H9 (cell line): ENCODE measurements at regions not wholly inside any gene's neighbourhood (a gene's known extent, or its start where the extent isn't known, plus 50 kb on each side); places are given as distances from the start of the nearest gene placed in this dataset.

Source experiments
- DNase-seq: peaks from one replicate; pipeline ENCODE4 v3.0.0-alpha.2; 2017
- H2AFZ ChIP-seq: one replicate; pipeline ENCODE4 v1.6.1; 2013; ENCODE audit warnings: mild to moderate bottlenecking, low read length, control low read depth, moderate library complexity
- H2AK5ac ChIP-seq: 2 replicates; pipeline ENCODE4 v1.6.1; 2013; ENCODE audit warnings: low read length, control low read depth, mixed read lengths; ENCODE audit not compliant: insufficient read length
- H2BK120ac ChIP-seq: one replicate; pipeline ENCODE4 v1.6.1; 2013; ENCODE audit warnings: low read depth, mild to moderate bottlenecking, low read length, control low read depth, inconsistent platforms; ENCODE audit not compliant: poor library complexity, severe bottlenecking
- H2BK12ac ChIP-seq: 2 replicates; pipeline ENCODE4 v1.6.1; 2013; ENCODE audit warnings: low read length, control low read depth, mixed read lengths, low read depth; ENCODE audit not compliant: insufficient read length
- H2BK15ac ChIP-seq: 2 replicates; pipeline ENCODE4 v1.6.1; 2013; ENCODE audit warnings: low read depth, low read length, control low read depth
- H2BK20ac ChIP-seq: one replicate; pipeline ENCODE4 v1.6.1; 2013; ENCODE audit warnings: low read depth, mild to moderate bottlenecking, low read length, control low read depth, inconsistent platforms; ENCODE audit not compliant: poor library complexity, severe bottlenecking
- H2BK5ac ChIP-seq: 2 replicates; pipeline ENCODE4 v1.6.1; 2013; ENCODE audit warnings: low read length, control low read depth, mixed read lengths; ENCODE audit not compliant: insufficient read length
- H3K14ac ChIP-seq: 2 replicates; pipeline ENCODE4 v1.6.1; 2013; ENCODE audit warnings: low read length, control low read depth; ENCODE audit not compliant: insufficient read depth
- H3K18ac ChIP-seq: 2 replicates; pipeline ENCODE4 v1.6.1; 2013; ENCODE audit warnings: low read depth, mild to moderate bottlenecking, mixed read lengths, low read length, control low read depth; ENCODE audit not compliant: insufficient read length
- H3K23ac ChIP-seq: 2 replicates; pipeline ENCODE4 v1.6.1; 2013; ENCODE audit warnings: low read length, control low read depth, mixed read lengths, low read depth; ENCODE audit not compliant: insufficient read length
- H3K23me2 ChIP-seq: 2 replicates; pipeline ENCODE4 v1.6.1; 2013; ENCODE audit warnings: low read depth, mild to moderate bottlenecking, mixed read lengths, low read length, control low read depth; ENCODE audit not compliant: insufficient read length, poor library complexity, severe bottlenecking
- H3K27ac ChIP-seq: 2 replicates; pipeline ENCODE4 v1.5.1; 2013; ENCODE audit warnings: low read length, control low read depth, mixed read lengths, low read depth; ENCODE audit not compliant: insufficient read length
- H3K27me3 ChIP-seq: 2 replicates; pipeline ENCODE4 v1.6.1; 2013; ENCODE audit warnings: low read length, control low read depth, inconsistent platforms; ENCODE audit not compliant: insufficient read depth
- H3K4ac ChIP-seq: 2 replicates; pipeline ENCODE4 v1.6.1; 2013; ENCODE audit warnings: low read depth, mild to moderate bottlenecking, control low read depth, inconsistent platforms, low read length, moderate library complexity
- H3K4me1 ChIP-seq: 2 replicates; pipeline ENCODE4 v1.6.1; 2013; ENCODE audit warnings: low read length, control low read depth, inconsistent platforms; ENCODE audit not compliant: insufficient read depth
- H3K4me2 ChIP-seq: 2 replicates; pipeline ENCODE4 v1.6.1; 2013; ENCODE audit warnings: low read length, control low read depth, mixed read lengths; ENCODE audit not compliant: insufficient read length, insufficient read depth
- H3K56ac ChIP-seq: 2 replicates; pipeline ENCODE4 v1.6.1; 2013; ENCODE audit warnings: low read depth, mild to moderate bottlenecking, mixed read lengths, low read length, control low read depth; ENCODE audit not compliant: insufficient read length
- H3K79me1 ChIP-seq: 2 replicates; pipeline ENCODE4 v1.6.1; 2013; ENCODE audit warnings: low read depth, mild to moderate bottlenecking, moderate library complexity, low read length, control low read depth, inconsistent platforms; ENCODE audit not compliant: insufficient read depth, poor library complexity, severe bottlenecking
- H3K79me2 ChIP-seq: 2 replicates; pipeline ENCODE4 v1.6.1; 2013; ENCODE audit warnings: low read length, control low read depth, inconsistent platforms; ENCODE audit not compliant: insufficient read depth
- H3K9ac ChIP-seq: 2 replicates; pipeline ENCODE4 v1.6.1; 2013; ENCODE audit warnings: low read length, control low read depth, mixed read lengths; ENCODE audit not compliant: insufficient read length; ENCODE audit errors: extremely low read depth
- H3K9me3 ChIP-seq: one replicate; pipeline ENCODE4 v1.6.1; 2013; ENCODE audit warnings: low read depth, low read length, inconsistent platforms; ENCODE audit not compliant: control insufficient read depth
- H3T11ph ChIP-seq: one replicate; pipeline ENCODE4 v1.6.1; 2013; ENCODE audit warnings: mild to moderate bottlenecking, low read length, control low read depth, inconsistent platforms
- H4K20me1 ChIP-seq: one replicate; pipeline ENCODE4 v1.6.1; 2013; ENCODE audit not compliant: control insufficient read depth, insufficient read length, insufficient read depth
- H4K5ac ChIP-seq: 2 replicates; pipeline ENCODE4 v1.6.1; 2013; ENCODE audit warnings: low read depth, mild to moderate bottlenecking, mixed read lengths, low read length, control low read depth; ENCODE audit not compliant: insufficient read length
- H4K8ac ChIP-seq: replicated peaks from 2 replicates; pipeline ENCODE4 v1.6.1; 2013; ENCODE audit warnings: low read length, control low read depth, mixed read lengths, low read depth; ENCODE audit not compliant: insufficient read length
- H4K91ac ChIP-seq: 2 replicates; pipeline ENCODE4 v1.6.1; 2013; ENCODE audit warnings: low read depth, mild to moderate bottlenecking, moderate library complexity, mixed read lengths, low read length, control low read depth; ENCODE audit not compliant: insufficient read length
- H3K27ac Mint-ChIP-seq, 3 experiments: 2 replicates in 2 of 3; 3 replicates in 1 of 3; pipeline ENCODE4 v1.8.0; 2020 to 2021; ENCODE audit warnings: mixed read lengths in 3 of 3, mild to moderate bottlenecking in 1 of 3, moderate library complexity in 1 of 3
- H3K27me3 Mint-ChIP-seq: 2 replicates; pipeline ENCODE4 v1.8.0; 2021; ENCODE audit warnings: low read depth, mild to moderate bottlenecking, moderate library complexity, mixed read lengths
- H3K36me3 Mint-ChIP-seq, 3 experiments: 2 replicates in 2 of 3; 3 replicates in 1 of 3; pipeline ENCODE4 v1.8.0; 2020 to 2021; ENCODE audit warnings: low read depth in 3 of 3, mixed read lengths in 3 of 3; ENCODE audit not compliant: insufficient read depth in 1 of 3
- H3K4me1 Mint-ChIP-seq, 2 experiments: 2 replicates each; pipeline ENCODE4 v1.8.0; 2020; ENCODE audit warnings: mixed read lengths in 2 of 2
- H3K4me3 Mint-ChIP-seq, 2 experiments: 2 replicates in 1 of 2; 3 replicates in 1 of 2; pipeline ENCODE4 v1.8.0; 2020 to 2021; ENCODE audit warnings: mild to moderate bottlenecking in 2 of 2, mixed read lengths in 2 of 2, moderate library complexity in 1 of 2
- H3K9me3 Mint-ChIP-seq, 2 experiments: 2 replicates in 1 of 2; 3 replicates in 1 of 2; pipeline ENCODE4 v1.8.0; 2020; ENCODE audit warnings: mild to moderate bottlenecking in 2 of 2, mixed read lengths in 2 of 2, moderate library complexity in 1 of 2
- WGBS: extraction: QIAGEN DNeasy Blood & Tissue Kit; methylation state at CpG from one replicate; pipeline ENCODE4 v1.1.7; 2013; ENCODE audit warnings: missing lambda C conversion rate, low lambda C conversion rate, mixed read lengths; ENCODE audit not compliant: insufficient read length; ENCODE audit errors: extremely low coverage; 5-methylcytosine and 5-hydroxymethylcytosine counted together
- TF ChIP-seq, protein P1 (sequence below): fragments of 200-600 bp; sonication (generic); conservative IDR thresholded peaks from 3 replicates; pipeline ENCODE4 v1.8.0; 2021; ENCODE audit warnings: antibody characterized with exemption, mild to moderate bottlenecking

DNA sequence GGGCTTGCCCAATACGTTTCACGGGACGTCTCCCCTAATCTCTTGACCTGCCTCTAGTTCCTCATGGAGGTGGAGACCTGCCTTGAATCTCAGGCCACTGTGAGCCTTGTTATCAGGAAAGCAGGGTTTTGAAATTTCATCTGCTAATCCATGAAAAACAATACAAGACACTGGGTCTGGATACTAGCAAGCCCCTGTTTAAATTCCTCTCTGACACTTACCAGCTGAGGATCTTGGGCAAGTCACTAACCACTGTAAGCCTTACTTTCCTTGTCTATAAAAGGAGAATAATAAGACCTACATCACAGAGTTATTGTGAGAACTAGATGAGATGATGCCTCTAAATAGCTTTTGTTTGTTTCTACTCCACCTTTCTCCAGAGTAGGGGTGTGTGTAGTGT is 303.6 kb downstream of the FGFR2 start:
- Histone ChIP-seq H3K4ac (no peak overlapping the region), H3K4me1 (peaks cover 3% of the 10 kb centered on the region; the same call in 1 of the 2 replicates), H3K79me1 (no peaks in the 10 kb centered on the region), H3K9me3 (no peaks in the 10 kb centered on the region), H3K27me3 (no peaks in the 10 kb centered on the region; the same call in 1 of the 2 replicates), H2AK5ac (no peak overlapping the region), H3K18ac (no peak overlapping the region), H2BK12ac (no peak overlapping the region), H3K14ac (no peak overlapping the region), H3K4me2 (no peak overlapping the region), H3K56ac (no peak overlapping the region), H3T11ph (no peak overlapping the region), H4K91ac (no peak overlapping the region), H2BK20ac (no peak overlapping the region), H4K20me1 (no peaks in the 10 kb centered on the region), H3K23me2 (no peaks in the 10 kb centered on the region), H4K8ac (no peak overlapping the region), H3K23ac (no peak overlapping the region), H2AFZ (no peak overlapping the region), H2BK120ac (no peak overlapping the region), H2BK15ac (no peak overlapping the region), H3K79me2 (no peaks in the 10 kb centered on the region), H4K5ac (no peak overlapping the region), H2BK5ac (no peak overlapping the region), H3K27ac (no peak overlapping the region), H3K9ac (no peak overlapping the region)
- no peak overlapping the region for H3K4me3 Mint-ChIP-seq
- WGBS, result no CpG with 5 or more reads among the region's 3 CpGs
- H3K27me3 Mint-ChIP-seq, result peaks cover 3% of the 10 kb centered on the region; the same call in 1 of the 2 replicates
- no peak for DNase-seq
- peaks cover 0 to 15% (median 0%) of the 10 kb centered on the region in 3 experiments; a peak in 3 of 7 replicates for H3K36me3 Mint-ChIP-seq
- peaks cover 9 to 22% of the 10 kb centered on the region in 2 experiments for H3K4me1 Mint-ChIP-seq
- TF ChIP-seq, protein P1, sequence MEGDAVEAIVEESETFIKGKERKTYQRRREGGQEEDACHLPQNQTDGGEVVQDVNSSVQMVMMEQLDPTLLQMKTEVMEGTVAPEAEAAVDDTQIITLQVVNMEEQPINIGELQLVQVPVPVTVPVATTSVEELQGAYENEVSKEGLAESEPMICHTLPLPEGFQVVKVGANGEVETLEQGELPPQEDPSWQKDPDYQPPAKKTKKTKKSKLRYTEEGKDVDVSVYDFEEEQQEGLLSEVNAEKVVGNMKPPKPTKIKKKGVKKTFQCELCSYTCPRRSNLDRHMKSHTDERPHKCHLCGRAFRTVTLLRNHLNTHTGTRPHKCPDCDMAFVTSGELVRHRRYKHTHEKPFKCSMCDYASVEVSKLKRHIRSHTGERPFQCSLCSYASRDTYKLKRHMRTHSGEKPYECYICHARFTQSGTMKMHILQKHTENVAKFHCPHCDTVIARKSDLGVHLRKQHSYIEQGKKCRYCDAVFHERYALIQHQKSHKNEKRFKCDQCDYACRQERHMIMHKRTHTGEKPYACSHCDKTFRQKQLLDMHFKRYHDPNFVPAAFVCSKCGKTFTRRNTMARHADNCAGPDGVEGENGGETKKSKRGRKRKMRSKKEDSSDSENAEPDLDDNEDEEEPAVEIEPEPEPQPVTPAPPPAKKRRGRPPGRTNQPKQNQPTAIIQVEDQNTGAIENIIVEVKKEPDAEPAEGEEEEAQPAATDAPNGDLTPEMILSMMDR, result no peak
- H3K9me3 Mint-ChIP-seq, result peaks cover 3 to 4% of the 10 kb centered on the region in 2 experiments; a peak in 4 of 5 replicates
- no peak overlapping the region for H3K27ac Mint-ChIP-seq
